SW480 (cell line): ENCODE measurements at regions not wholly inside any gene's neighbourhood (a gene's known extent, or its start where the extent isn't known, plus 50 kb on each side); places are given as distances from the start of the nearest gene placed in this dataset.

Experiments used
- DNase-seq: peaks from one replicate; pipeline ENCODE4 v3.0.0-alpha.2; 2016; ENCODE audit warnings: low spot score

GRCh38 chrX:113728937-113729336, 854.9 kb upstream of the HTR2C start:
- DNase-seq = no peak

- no peak for DNase-seq
Measured at GRCh38 chrX:113726898-113727297, 857.0 kb upstream of the HTR2C start.

- no peak for DNase-seq
Measured at GRCh38 chrX:113726466-113726865, 857.4 kb upstream of the HTR2C start.

DNA sequence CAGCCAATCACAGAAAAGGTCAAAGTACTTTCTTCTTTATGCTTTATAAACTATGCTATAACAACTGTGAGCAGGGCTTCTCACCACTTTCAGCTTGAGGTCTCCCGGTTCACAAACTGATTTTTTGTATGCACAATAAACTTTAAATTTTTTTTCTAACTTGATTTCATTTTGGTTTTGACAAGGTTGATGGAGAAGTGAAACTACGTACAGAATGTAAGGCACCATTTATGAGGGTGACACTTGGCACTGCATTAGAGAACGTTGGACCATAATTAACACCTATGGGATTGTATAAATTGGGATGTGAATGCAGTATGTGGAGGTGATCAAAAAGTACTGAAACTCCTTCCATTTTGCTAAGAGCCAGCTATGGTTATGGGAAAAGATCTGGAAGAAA, 857.9 kb upstream of the HTR2C start:
- DNase-seq = no peak

DNA sequence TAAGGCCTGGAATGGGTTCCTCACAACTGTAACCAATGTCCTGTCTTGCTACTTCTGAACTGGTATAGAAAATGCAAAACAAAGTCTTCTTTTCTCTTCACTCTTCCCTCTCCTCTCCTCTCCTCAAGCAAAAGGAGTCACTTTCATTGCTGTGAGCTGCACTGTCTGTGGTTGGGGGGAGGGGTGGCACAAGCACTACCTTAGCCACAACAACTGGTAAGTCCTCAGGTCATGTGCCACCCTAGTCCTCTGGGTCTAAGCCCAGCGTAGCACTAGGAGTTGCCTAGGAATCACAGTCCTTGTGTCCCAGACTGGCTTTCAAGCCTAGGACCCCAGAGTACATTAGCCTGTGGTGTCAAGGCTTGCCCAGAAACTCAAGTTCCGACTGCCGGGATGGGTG, 859.3 kb upstream of the AMOT start:
- DNase-seq = no peak

- DNase-seq = no peak
Measured at GRCh38 chrX:113675278-113675677, 834.6 kb upstream of the AMOT start.

DNA sequence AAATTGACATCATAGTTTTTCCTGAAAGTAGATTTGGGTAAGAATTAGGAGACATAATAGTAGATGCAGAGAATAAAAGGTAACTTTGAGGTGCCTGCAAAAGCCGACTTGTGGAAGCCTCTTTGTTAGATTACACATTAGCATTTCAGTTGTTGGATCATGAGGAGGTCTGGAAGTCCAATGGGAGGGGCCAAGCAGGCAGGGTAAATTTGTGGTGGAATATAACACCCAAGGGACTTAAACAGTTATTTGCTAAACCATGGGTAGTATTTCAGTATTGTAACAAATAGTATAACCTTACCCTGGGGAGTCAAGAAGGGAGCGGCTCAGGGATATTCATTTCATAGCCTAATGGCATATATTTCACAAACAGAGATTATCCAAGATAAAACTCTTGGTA, 810.7 kb upstream of the AMOT start:
- no peak for DNase-seq

GRCh38 chrX:113644426-113644825, 803.8 kb upstream of the AMOT start:
- no peak for DNase-seq

- DNase-seq = no peak
Measured at GRCh38 chrX:113634565-113634964, 793.9 kb upstream of the AMOT start.

GRCh38 chrX:113629326-113629725, 788.7 kb upstream of the AMOT start:
- DNase-seq = no peak

DNA sequence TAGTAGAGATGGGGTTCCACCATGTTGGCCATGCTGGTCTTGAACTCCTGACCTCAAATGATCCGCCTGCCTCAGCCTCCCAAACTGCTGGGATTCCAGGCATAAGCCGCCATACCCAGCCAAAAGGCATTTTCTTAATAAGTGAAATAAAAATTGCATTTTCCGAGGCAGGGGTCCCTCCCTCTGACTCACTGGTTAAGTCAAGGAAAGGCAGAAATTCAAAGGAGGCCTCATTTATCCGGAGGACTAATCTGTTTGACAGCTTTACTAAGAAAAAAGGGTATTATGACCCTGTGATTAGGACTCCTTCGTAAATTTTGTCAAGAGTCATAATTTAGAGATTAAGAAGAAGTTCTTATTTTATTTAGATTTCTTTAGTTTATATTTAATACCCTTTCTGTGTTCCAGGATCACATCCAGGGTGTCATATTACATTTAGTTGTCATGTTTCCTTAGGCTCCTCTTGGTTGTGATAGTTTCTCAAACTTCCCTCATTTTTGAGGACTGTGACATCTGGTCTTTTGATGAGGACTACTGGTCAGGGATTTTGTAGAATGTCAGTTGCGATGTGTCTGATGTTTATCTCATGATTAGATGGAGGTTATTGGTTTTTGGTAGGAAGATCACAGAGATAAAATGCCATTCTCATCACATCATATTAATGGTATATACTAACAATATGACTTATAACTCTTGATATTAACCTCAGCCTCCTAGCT, 753.7 kb upstream of the AMOT start:
- no peak for DNase-seq

- no peak for DNase-seq
Measured at GRCh38 chrX:113586281-113586898, 745.8 kb upstream of the AMOT start.

DNA sequence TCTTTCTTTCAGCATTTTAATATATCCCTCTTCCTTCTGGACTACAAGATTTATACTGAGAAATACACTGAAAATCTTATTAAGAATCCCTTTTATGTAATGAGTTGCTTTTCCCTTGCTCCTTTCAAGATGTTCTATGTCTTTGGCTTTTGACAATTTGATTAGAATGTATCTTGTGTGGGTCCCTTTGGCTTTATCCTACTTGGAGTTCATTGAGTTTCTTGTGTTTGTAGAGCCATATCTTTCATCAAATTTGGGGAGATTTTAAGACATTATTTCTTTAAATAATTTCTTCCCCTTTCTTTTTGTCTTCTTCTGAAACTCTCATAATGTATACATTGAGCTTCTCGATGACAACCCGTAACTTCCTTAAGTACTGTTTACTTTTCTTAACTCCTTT, 739.9 kb upstream of the AMOT start:
- DNase-seq = no peak

DNA sequence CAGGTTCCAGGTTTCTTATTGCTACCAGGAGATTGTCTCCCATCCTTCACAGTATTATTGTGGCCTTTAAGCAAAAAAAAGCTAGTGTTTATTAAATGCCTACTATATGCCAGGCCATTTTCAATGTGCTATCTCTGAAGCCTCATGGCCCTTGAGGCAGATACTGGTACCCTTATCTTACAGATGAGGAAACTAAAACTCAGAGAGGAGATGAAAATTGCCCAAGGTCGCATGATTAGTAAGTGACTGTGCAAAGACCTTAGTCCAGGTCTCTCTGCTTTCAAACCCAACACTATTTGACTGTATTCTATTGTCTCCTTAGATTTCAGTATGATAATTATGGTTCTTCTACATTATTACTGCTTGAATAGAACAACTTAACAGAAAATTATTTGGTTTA, 717.9 kb upstream of the AMOT start:
- DNase-seq = no peak

GRCh38 chrX:113551919-113552318, 711.3 kb upstream of the AMOT start:
- DNase-seq = no peak

- DNase-seq = no peak
Measured at GRCh38 chrX:113548308-113549015, 707.8 kb upstream of the AMOT start.

DNA sequence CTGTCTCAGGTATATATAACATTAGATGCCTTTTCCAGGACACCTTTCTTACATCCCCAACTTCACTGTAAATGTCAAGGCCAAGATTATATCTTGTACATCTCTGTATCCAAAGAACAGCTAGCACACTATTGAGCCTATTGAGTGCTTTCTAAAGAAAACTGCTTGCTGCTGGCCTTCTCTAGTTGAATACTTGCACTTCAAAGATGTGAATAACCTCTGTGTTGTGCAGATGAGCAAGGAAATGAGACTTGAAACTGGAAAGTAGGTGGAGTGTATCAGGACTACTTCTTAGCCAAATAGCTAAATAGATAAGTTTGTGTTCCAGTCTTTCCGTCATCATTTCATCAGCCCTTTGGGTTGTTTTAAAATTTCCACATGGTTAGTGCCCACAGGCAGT, 704.4 kb upstream of the AMOT start:
- DNase-seq = no peak

DNA sequence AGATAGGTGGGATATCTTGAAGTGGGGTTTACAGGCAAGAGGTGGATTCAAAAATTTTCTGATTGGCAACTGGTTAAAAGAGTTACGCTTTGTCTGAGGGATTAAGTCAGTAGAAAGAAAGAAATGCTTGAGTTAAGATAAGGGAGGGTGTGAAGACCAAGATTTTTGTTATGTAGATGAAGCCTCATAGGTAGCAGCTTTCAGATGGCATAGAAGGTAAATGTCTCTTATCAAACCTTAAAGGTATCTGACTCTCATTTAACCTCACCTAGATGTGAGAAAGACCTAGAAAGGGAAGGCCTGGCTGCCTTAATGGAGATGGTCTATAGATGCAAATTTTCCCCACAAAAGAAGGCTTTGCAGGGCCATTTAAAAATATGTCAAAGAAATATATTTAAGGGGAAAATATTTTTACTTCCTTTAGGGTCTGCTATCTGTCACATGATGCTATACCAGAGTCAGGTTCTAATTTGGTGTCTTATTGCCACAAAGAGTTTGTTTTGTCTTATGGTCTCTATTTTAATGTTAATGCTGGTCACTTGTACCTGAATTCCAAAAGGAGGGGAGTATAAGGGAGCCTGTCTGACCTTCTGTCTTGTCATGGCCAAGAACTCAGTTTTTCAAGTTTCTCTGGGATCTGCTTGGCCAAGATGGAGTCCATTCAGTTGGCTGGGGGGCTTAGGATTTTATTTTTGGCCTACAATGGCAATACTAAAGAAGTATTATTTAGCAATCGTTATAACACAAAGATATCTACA, 699.1 kb upstream of the AMOT start:
- DNase-seq = no peak

GRCh38 chrX:113529426-113530013, 688.9 kb upstream of the AMOT start:
- no peak for DNase-seq

- no peak for DNase-seq
Measured at GRCh38 chrX:113522814-113523213, 682.2 kb upstream of the AMOT start.

GRCh38 chrX:113514906-113515305, 674.3 kb upstream of the AMOT start:
- no peak for DNase-seq

DNA sequence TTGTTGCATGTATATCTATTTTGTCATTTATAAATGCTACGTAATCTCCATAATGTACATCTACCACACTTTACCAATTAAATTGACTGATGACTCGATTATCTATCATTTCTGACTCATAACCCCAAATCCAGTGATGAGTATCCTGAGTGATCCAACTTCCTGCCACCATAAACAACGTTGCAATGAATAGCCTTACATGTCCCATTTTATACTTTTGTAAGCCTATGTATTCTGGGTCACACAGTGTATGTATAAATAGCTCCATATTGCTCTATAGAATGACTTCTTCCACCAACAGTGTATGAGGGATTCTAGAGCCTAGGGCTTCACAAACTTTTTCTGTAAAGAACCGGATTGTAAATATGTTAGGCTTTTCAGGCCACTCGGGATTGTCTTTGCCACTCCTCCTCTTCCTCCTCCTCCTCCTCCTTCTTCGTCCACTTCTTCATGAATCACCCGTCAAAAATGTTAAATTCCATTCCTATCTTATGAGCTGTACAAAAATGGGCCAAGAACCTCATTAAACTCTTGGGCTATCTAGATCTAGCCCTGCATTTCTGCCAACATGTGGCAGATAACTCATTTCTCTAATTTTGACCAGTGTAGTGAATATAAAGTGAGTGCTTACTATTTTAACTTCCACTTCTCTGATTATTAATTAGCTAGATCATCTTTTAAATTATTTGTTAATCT, 672.2 kb upstream of the AMOT start:
- peak; percentile 0 for DNase-seq
